ENCODE measurements at regions not wholly inside any gene's neighbourhood (a gene's known extent, or its start where the extent isn't known, plus 50 kb on each side); places are given as distances from the start of the nearest gene placed in this dataset.

DNA sequence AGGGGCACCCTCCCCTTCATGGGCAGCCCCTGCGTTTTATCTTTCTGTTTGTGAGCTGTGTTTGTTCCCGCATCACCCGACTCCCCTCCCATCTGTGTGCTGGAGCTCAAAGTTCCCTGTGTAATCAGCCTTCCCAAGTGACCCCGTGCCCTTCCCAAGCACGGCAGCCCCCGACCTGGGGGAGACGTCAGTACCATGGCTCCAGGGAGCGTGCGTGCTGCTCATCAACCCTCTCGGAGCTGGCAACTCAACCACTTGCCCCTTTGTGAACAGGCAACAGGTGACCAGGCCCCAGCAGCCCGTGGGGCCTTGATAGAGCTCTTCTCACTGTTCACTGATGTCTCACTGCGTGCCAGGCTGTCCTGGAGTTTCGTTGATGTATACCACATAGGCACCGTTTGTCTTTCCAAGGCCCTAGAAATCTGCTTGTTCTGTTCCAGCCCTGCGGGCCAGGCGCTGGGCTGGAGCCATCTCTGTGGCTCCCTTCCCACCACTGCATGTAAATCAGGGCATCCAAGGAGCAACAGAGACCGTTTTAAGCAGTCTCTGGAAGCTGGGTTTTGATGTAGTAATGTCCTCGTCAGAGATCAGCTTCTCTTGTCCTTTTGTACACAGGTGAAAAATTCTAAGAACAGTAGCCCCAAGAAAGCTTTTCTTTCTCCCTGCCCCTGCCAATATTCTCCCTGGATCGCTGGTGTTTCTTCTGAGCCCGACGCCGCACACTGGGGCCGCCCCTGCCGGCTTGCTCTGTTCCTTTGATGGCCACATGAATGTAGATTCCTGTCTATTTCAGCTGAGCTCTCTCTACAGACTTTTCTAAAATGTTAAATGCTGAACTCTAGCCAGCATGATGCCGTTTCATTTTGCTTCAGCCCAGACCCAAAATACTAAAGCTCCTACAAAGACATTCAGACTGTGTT lies 107.0 kb upstream of the PTPRM start (continued):
- TF ChIP-seq, protein P1, sequence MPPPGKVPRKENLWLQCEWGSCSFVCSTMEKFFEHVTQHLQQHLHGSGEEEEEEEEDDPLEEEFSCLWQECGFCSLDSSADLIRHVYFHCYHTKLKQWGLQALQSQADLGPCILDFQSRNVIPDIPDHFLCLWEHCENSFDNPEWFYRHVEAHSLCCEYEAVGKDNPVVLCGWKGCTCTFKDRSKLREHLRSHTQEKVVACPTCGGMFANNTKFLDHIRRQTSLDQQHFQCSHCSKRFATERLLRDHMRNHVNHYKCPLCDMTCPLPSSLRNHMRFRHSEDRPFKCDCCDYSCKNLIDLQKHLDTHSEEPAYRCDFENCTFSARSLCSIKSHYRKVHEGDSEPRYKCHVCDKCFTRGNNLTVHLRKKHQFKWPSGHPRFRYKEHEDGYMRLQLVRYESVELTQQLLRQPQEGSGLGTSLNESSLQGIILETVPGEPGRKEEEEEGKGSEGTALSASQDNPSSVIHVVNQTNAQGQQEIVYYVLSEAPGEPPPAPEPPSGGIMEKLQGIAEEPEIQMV (CRISPR knock-in tag; IDR thresholded peaks at IDR 0.05; ENCODE audit: low read depth) = peak; percentile 55; the same call in 1 of the 2 replicates
- TF ChIP-seq NR2F6 (IDR thresholded peaks at IDR 0.05) = peak; percentile 81
- peak; percentile 92 for TF ChIP-seq NR2F6 (CRISPR knock-in tag; IDR thresholded peaks at IDR 0.05)
- peak; percentile 74; the same call in 1 of the 2 replicates for TF ChIP-seq NR2C2 (CRISPR knock-in tag; IDR thresholded peaks at IDR 0.05; ENCODE audit: borderline replicate concordance)
- 0 out of 2 replicates have a peak, but pooled peaks have one; percentile 33 for TF ChIP-seq MYC (CRISPR knock-in tag; IDR thresholded peaks at IDR 0.05; ENCODE audit: borderline replicate concordance)
- peak; percentile 80 for TF ChIP-seq DPF2 (CRISPR knock-in tag; IDR thresholded peaks at IDR 0.05; ENCODE audit: borderline replicate concordance, low read depth)
- TF ChIP-seq, protein P2, sequence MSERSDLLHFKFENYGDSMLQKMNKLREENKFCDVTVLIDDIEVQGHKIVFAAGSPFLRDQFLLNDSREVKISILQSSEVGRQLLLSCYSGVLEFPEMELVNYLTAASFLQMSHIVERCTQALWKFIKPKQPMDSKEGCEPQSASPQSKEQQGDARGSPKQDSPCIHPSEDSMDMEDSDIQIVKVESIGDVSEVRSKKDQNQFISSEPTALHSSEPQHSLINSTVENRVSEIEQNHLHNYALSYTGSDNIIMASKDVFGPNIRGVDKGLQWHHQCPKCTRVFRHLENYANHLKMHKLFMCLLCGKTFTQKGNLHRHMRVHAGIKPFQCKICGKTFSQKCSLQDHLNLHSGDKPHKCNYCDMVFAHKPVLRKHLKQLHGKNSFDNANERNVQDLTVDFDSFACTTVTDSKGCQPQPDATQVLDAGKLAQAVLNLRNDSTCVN (CRISPR knock-in tag; IDR thresholded peaks at IDR 0.05; ENCODE audit: borderline replicate concordance) = 0 out of 2 replicates have a peak, but pooled peaks have one; percentile 32
- no peak for TF ChIP-seq TARDBP (CRISPR knock-in tag; IDR thresholded peaks at IDR 0.05)
- TF ChIP-seq ZNF670 (CRISPR knock-in tag; IDR thresholded peaks at IDR 0.05; ENCODE audit: borderline replicate concordance) = 0 out of 2 replicates have a peak, but pooled peaks have one; percentile 30
- no peak for TF ChIP-seq ZFP90 (CRISPR knock-in tag; IDR thresholded peaks at IDR 0.05; ENCODE audit: borderline replicate concordance)
- TF ChIP-seq EP300 (IDR thresholded peaks at IDR 0.05; ENCODE audit: low read depth in 2 of 2, low read length in 2 of 2) = 0 out of 4 replicates have a peak, but pooled peaks of 1 of the 2 experiments have one; percentile 29
- no peak for TF ChIP-seq EP300 (CRISPR knock-in tag; IDR thresholded peaks at IDR 0.05; ENCODE audit: borderline replicate concordance)
- TF ChIP-seq RXRB (CRISPR knock-in tag; IDR thresholded peaks at IDR 0.05; ENCODE audit: borderline replicate concordance) = peak; percentile 46; the same call in 1 of the 2 replicates
- peak; percentile 48 for TF ChIP-seq SRSF1 (optimal IDR thresholded peaks at IDR 0.05; ENCODE audit: low read depth, low read length)
- peak; percentile 79; the same call in 1 of the 2 replicates for TF ChIP-seq ZNF839 (CRISPR knock-in tag; IDR thresholded peaks at IDR 0.05; ENCODE audit: borderline replicate concordance)
- TF ChIP-seq ZNF773 (CRISPR knock-in tag; IDR thresholded peaks at IDR 0.05; ENCODE audit: borderline replicate concordance) = no peak
- TF ChIP-seq ZBTB20 (CRISPR knock-in tag; IDR thresholded peaks at IDR 0.05; ENCODE audit: borderline replicate concordance, low read depth) = no peak
- TF ChIP-seq FOSL2 (CRISPR knock-in tag; IDR thresholded peaks at IDR 0.05) = 0 out of 2 replicates have a peak, but pooled peaks have one; percentile 18
- no peak for TF ChIP-seq SUZ12 (IDR thresholded peaks at IDR 0.05; ENCODE audit: low read depth, low read length)
- peak; percentile 81 for TF ChIP-seq ZFX (CRISPR knock-in tag; IDR thresholded peaks at IDR 0.05; ENCODE audit: low read depth)
- TF ChIP-seq, protein P3, sequence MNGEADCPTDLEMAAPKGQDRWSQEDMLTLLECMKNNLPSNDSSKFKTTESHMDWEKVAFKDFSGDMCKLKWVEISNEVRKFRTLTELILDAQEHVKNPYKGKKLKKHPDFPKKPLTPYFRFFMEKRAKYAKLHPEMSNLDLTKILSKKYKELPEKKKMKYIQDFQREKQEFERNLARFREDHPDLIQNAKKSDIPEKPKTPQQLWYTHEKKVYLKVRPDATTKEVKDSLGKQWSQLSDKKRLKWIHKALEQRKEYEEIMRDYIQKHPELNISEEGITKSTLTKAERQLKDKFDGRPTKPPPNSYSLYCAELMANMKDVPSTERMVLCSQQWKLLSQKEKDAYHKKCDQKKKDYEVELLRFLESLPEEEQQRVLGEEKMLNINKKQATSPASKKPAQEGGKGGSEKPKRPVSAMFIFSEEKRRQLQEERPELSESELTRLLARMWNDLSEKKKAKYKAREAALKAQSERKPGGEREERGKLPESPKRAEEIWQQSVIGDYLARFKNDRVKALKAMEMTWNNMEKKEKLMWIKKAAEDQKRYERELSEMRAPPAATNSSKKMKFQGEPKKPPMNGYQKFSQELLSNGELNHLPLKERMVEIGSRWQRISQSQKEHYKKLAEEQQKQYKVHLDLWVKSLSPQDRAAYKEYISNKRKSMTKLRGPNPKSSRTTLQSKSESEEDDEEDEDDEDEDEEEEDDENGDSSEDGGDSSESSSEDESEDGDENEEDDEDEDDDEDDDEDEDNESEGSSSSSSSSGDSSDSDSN (CRISPR knock-in tag; IDR thresholded peaks at IDR 0.05) = peak; percentile 51
- TF ChIP-seq ZIK1 (CRISPR knock-in tag; IDR thresholded peaks at IDR 0.05; ENCODE audit: borderline replicate concordance, low read depth) = no peak
- TF ChIP-seq ZBTB38 (CRISPR knock-in tag; IDR thresholded peaks at IDR 0.05) = peak; percentile 25; the same call in 1 of the 2 replicates
- no peak for TF ChIP-seq KAT7 (CRISPR knock-in tag; IDR thresholded peaks at IDR 0.05; ENCODE audit: borderline replicate concordance)
- no peak for TF ChIP-seq SNAI1 (CRISPR knock-in tag; IDR thresholded peaks at IDR 0.05; ENCODE audit: borderline replicate concordance)
